HepG2 (cell line): ENCODE measurements at regions not wholly inside any gene's neighbourhood (a gene's known extent, or its start where the extent isn't known, plus 50 kb on each side); places are given as distances from the start of the nearest gene placed in this dataset.

ENCODE experiments used
- ATAC-seq: fragments of 200-7000 bp; cut with Tn5 transposase; 3 replicates; pipeline ENCODE4 v1.9.1; 2020; ENCODE audit warnings: mild to moderate bottlenecking, moderate library complexity
- BruUV-seq: library from RNA; stranded (reverse); fragments of 400-500 nt; replicated peaks from 2 replicates; lab custom pipeline; 2021; lab: Mats Ljungman, UMichigan
- CTCF ChIA-PET: fragments of 300-600 bp; formaldehyde crosslinking; extraction: SDS; loops from one replicate; lab custom pipeline; 2021; ENCODE audit warnings: low total read pairs, inconsistent platforms, low intra/inter-chr PET ratio; lab: Yijun Ruan, JAX
- POLR2A ChIA-PET: fragments of 350-600 bp; sonication (Branson Sonifier 250); formaldehyde crosslinking; loops from one replicate; lab custom pipeline; 2020; ENCODE audit warnings: antibody characterized with exemption, inconsistent platforms; lab: Yijun Ruan, JAX
- DNase-seq: peaks from one replicate; pipeline ENCODE4 v3.0.0-alpha.2; 2015; ENCODE audit warnings: low spot score
- FAIRE-seq: peaks from 3 replicates; lab custom pipeline; 2011; peaks lifted over from hg19 to GRCh38; lab: Jason Lieb, UNC
- H2AFZ ChIP-seq: one replicate; pipeline ENCODE4 v1.6.1; 2011; ENCODE audit warnings: low read length, inconsistent platforms
- H3K27ac ChIP-seq: fragments of 300-600 bp; 3 replicates; pipeline ENCODE4 v1.8.0; 2011; ENCODE audit warnings: mixed run types, mild to moderate bottlenecking, mixed read lengths, low read length, inconsistent platforms; ENCODE audit not compliant: insufficient read depth; ENCODE audit errors: extremely low read length
- H3K27me3 ChIP-seq, 2 experiments: fragments of 200-600 bp in 1 of 2; 2 replicates in 1 of 2; 3 replicates in 1 of 2; pipeline versions ENCODE4 v1.6.0 to v1.8.0; 2011; ENCODE audit warnings: low read length in 2 of 2, mild to moderate bottlenecking in 2 of 2, moderate library complexity in 2 of 2, inconsistent platforms in 1 of 2; ENCODE audit not compliant: insufficient read depth in 2 of 2, control insufficient read depth in 1 of 2
- H3K36me3 ChIP-seq, 2 experiments: fragments of 200-600 bp in 1 of 2; replicated peaks in 1 of 2; 2 replicates in 1 of 2; 3 replicates in 1 of 2; pipeline versions ENCODE4 v1.5.1 to v1.8.0; 2011; ENCODE audit warnings: low read length in 2 of 2, inconsistent platforms in 1 of 2; ENCODE audit not compliant: insufficient read depth in 2 of 2, control insufficient read depth in 1 of 2
- H3K4me1 ChIP-seq: 2 replicates; pipeline ENCODE4 v1.5.1; 2012; ENCODE audit warnings: low read length, inconsistent platforms; ENCODE audit not compliant: insufficient read depth
- H3K4me2 ChIP-seq: 2 replicates; pipeline ENCODE4 v1.6.0; 2011; ENCODE audit warnings: low read depth, low read length, inconsistent platforms
- H3K4me3 ChIP-seq, 3 experiments: fragments of 200-600 bp in 1 of 3; sonication (generic), shearing (Covaris generic) in 1 of 3; replicated peaks in 1 of 3; 2 replicates each; pipeline ENCODE4 v1.5.1; 2011 to 2016; ENCODE audit warnings: low read length in 3 of 3, inconsistent platforms in 2 of 3, low read depth in 2 of 3, mild to moderate bottlenecking in 2 of 3, control low read depth in 1 of 3, mixed read lengths in 1 of 3; ENCODE audit not compliant: insufficient read depth in 1 of 3
- H3K79me2 ChIP-seq: one replicate; pipeline ENCODE4 v1.6.1; 2011; ENCODE audit warnings: low read length, inconsistent platforms; ENCODE audit not compliant: insufficient read depth
- H3K9ac ChIP-seq: 2 replicates; pipeline ENCODE4 v1.6.0; 2011; ENCODE audit warnings: mild to moderate bottlenecking, low read depth, low read length, inconsistent platforms; ENCODE audit not compliant: insufficient read depth
- H3K9me3 ChIP-seq: 2 replicates; pipeline ENCODE4 v1.5.1; 2012; ENCODE audit warnings: mild to moderate bottlenecking, low read length
- H4K20me1 ChIP-seq: 2 replicates; pipeline ENCODE4 v1.6.0; 2011; ENCODE audit warnings: inconsistent platforms, mild to moderate bottlenecking, low read length, moderate library complexity; ENCODE audit not compliant: insufficient read depth
- ATRX ChIP-seq: sonication (generic); formaldehyde crosslinking; IDR thresholded peaks from 2 replicates; pipeline ENCODE4 v1.4.0; 2020; ENCODE audit warnings: missing genetic modification reagents, borderline replicate concordance
- FOSL2 ChIP-seq: sonication (generic); formaldehyde crosslinking; IDR thresholded peaks from 2 replicates; pipeline ENCODE4 v1.4.0; 2020; ENCODE audit warnings: missing genetic modification reagents
- NFE2 ChIP-seq: sonication (generic); formaldehyde crosslinking; IDR thresholded peaks from 2 replicates; pipeline ENCODE4 v1.4.0; 2020; ENCODE audit warnings: missing genetic modification reagents
- NKX3-1 ChIP-seq: sonication (generic); formaldehyde crosslinking; IDR thresholded peaks from 2 replicates; pipeline ENCODE4 v1.5.0; 2020; ENCODE audit warnings: missing genetic modification reagents
- NR1H2 ChIP-seq: sonication (generic); formaldehyde crosslinking; IDR thresholded peaks from 2 replicates; pipeline ENCODE4 v1.8.1; 2022; ENCODE audit warnings: low read depth, missing genetic modification reagents, borderline replicate concordance
- NR2F6 ChIP-seq, 2 experiments: IDR thresholded peaks; 2 replicates each; pipeline ENCODE4 v1.6.1; 2016; ENCODE audit warnings: antibody characterized with exemption in 1 of 2, mild to moderate bottlenecking in 1 of 2
- PRPF4 ChIP-seq: fragments of 200-400 bp; formaldehyde crosslinking; IDR thresholded peaks from 2 replicates; pipeline ENCODE4 v1.6.1; 2016; ENCODE audit warnings: low read length, low read depth; ENCODE audit not compliant: poor library complexity, severe bottlenecking
- RBFOX2 ChIP-seq: fragments of 200-400 bp; formaldehyde crosslinking; IDR thresholded peaks from 2 replicates; pipeline ENCODE4 v1.6.1; 2017; ENCODE audit warnings: low read depth, mild to moderate bottlenecking, low read length
- RCOR2 ChIP-seq: IDR thresholded peaks from 2 replicates; pipeline ENCODE4 v1.6.1; 2016; ENCODE audit warnings: missing biosample characterization, missing genetic modification reagents
- SKIL ChIP-seq: sonication (generic); formaldehyde crosslinking; IDR thresholded peaks from 2 replicates; pipeline ENCODE4 v1.8.0; 2022; ENCODE audit warnings: missing genetic modification reagents, mild to moderate bottlenecking, moderate library complexity, borderline replicate concordance
- TERF1 ChIP-seq: sonication (generic); formaldehyde crosslinking; IDR thresholded peaks from 2 replicates; pipeline ENCODE4 v1.8.0; 2022; ENCODE audit warnings: mild to moderate bottlenecking, missing genetic modification reagents, moderate library complexity
- ZNF30 ChIP-seq: sonication (generic); formaldehyde crosslinking; IDR thresholded peaks from 2 replicates; pipeline ENCODE4 v1.5.0; 2020; ENCODE audit warnings: mild to moderate bottlenecking, missing genetic modification reagents
- ZNF687 ChIP-seq: sonication (generic); formaldehyde crosslinking; IDR thresholded peaks from 2 replicates; pipeline ENCODE4 v1.5.1; 2020; ENCODE audit warnings: mild to moderate bottlenecking, missing genetic modification reagents, moderate library complexity
- ZNF7 ChIP-seq: IDR thresholded peaks from 2 replicates; pipeline ENCODE4 v1.6.1; 2016; ENCODE audit warnings: missing biosample characterization, missing genetic modification reagents
- WGBS: methylation state at CpG from one replicate; pipeline ENCODE4 v1.1.6; 2017; ENCODE audit warnings: low lambda C conversion rate; 5-methylcytosine and 5-hydroxymethylcytosine counted together
- in situ Hi-C: cut with HindIII; loops from 2 replicates; pipeline ENCODE4 v1.10.0; 2017; ENCODE audit warnings: low pct_unique_long_range_greater_than_20kb; ENCODE audit not compliant: extremely low pct_ligation_motif_present
- intact Hi-C: fragments of 100-400 bp; cut with micrococcal nuclease; formaldehyde crosslinking; loops from one replicate; pipeline ENCODE4 v1.10.0; 2022; ENCODE audit not compliant: unreplicated experiment
- TF ChIP-seq, protein P1 (sequence below): IDR thresholded peaks from 2 replicates; pipeline ENCODE4 v1.6.1; 2016; ENCODE audit warnings: control low read depth
- TF ChIP-seq, protein P2 (sequence below): sonication (generic); formaldehyde crosslinking; IDR thresholded peaks from 2 replicates; pipeline ENCODE4 v1.4.0; 2020; ENCODE audit warnings: missing genetic modification reagents

DNA sequence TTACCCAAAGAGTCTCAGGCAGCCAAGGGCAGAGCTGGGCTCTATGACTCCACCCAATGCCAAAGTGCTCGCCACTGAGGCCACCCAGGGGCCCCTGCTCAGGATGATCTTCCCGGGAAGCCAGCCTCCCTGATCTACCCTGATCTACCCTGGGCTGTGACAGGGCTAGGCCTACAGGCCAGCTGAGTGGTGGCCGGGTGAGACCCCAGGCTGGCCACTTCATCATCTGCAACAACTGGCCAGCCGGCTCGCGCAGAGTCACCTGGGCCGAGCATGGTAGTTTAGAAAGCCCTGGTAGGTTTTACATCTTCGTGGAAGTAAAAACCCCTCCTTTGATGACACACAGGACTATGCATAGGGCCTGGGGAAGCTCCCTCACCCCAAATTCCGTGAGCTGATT, 276.3 kb downstream of the NDUFA10 start:
- Histone ChIP-seq H3K27ac (no peak overlapping the region), H3K9ac (no peak overlapping the region), H3K27me3 (peaks cover 31 to 88% of the 10 kb centered on the region in 2 experiments; a peak in 4 of 5 replicates), H3K9me3 (no peaks in the 10 kb centered on the region), H3K79me2 (no peaks in the 10 kb centered on the region), H3K4me1 (no peaks in the 10 kb centered on the region), H3K36me3 (no peaks in the 10 kb centered on the region), H3K4me3 (no peak overlapping the region), H3K4me2 (no peak overlapping the region), H2AFZ (no peak overlapping the region), H4K20me1 (no peaks in the 10 kb centered on the region; the same call in 1 of the 2 replicates)
- in situ Hi-C loops (no loop called here), intact Hi-C loops (no loop called here)
- TF ChIP-seq ZNF30 (CRISPR knock-in tag), result no peak
- no peak for TF ChIP-seq PRPF4
- TF ChIP-seq, protein P1, sequence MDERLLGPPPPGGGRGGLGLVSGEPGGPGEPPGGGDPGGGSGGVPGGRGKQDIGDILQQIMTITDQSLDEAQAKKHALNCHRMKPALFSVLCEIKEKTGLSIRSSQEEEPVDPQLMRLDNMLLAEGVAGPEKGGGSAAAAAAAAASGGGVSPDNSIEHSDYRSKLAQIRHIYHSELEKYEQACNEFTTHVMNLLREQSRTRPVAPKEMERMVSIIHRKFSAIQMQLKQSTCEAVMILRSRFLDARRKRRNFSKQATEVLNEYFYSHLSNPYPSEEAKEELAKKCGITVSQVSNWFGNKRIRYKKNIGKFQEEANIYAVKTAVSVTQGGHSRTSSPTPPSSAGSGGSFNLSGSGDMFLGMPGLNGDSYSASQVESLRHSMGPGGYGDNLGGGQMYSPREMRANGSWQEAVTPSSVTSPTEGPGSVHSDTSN (CRISPR knock-in tag), result no peak
- no peak for TF ChIP-seq RCOR2 (CRISPR knock-in tag)
- TF ChIP-seq FOSL2 (CRISPR knock-in tag), result no peak
- no peak for TF ChIP-seq SKIL (CRISPR knock-in tag)
- TF ChIP-seq NKX3-1 (CRISPR knock-in tag), result no peak
- TF ChIP-seq NR1H2 (CRISPR knock-in tag), result no peak
- no peak for TF ChIP-seq ZNF687 (CRISPR knock-in tag)
- TF ChIP-seq RBFOX2, result no peak
- TF ChIP-seq ATRX (CRISPR knock-in tag), result no peak
- no peak for TF ChIP-seq TERF1 (CRISPR knock-in tag)
- TF ChIP-seq NR2F6 (IDR thresholded peaks at IDR 0.05), result no peak
- TF ChIP-seq NR2F6 (CRISPR knock-in tag; IDR thresholded peaks at IDR 0.05), result no peak
- no peak for TF ChIP-seq NFE2 (CRISPR knock-in tag)
- no peak for TF ChIP-seq ZNF7 (CRISPR knock-in tag)
- TF ChIP-seq, protein P2, sequence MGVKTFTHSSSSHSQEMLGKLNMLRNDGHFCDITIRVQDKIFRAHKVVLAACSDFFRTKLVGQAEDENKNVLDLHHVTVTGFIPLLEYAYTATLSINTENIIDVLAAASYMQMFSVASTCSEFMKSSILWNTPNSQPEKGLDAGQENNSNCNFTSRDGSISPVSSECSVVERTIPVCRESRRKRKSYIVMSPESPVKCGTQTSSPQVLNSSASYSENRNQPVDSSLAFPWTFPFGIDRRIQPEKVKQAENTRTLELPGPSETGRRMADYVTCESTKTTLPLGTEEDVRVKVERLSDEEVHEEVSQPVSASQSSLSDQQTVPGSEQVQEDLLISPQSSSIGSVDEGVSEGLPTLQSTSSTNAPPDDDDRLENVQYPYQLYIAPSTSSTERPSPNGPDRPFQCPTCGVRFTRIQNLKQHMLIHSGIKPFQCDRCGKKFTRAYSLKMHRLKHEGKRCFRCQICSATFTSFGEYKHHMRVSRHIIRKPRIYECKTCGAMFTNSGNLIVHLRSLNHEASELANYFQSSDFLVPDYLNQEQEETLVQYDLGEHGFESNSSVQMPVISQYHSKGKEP (CRISPR knock-in tag), result no peak
- FAIRE-seq (no peak), DNase-seq (no peak), ATAC-seq (no peak)
- ChIA-PET POLR2A (no interaction called here), CTCF (no interaction called here)
- no TSS peak for BruUV-seq
- 37% methylated on average over 7 of the region's 9 CpGs for WGBS
